GM06990 (cell line): ENCODE measurements at regions not wholly inside any gene's neighbourhood (a gene's known extent, or its start where the extent isn't known, plus 50 kb on each side); places are given as distances from the start of the nearest gene placed in this dataset.

Experiments
- DNase-seq: peaks from one replicate; pipeline ENCODE4 v3.0.0-alpha.2; 2011; ENCODE audit not compliant: insufficient read length; ENCODE audit errors: extremely low read depth
- H3K27me3 ChIP-seq: replicated peaks from 2 replicates; pipeline ENCODE4 v1.6.0; 2011; ENCODE audit warnings: low read length; ENCODE audit not compliant: control insufficient read depth, insufficient read depth
- H3K36me3 ChIP-seq: 2 replicates; pipeline ENCODE4 v1.5.1; 2011; ENCODE audit warnings: low read length; ENCODE audit not compliant: control insufficient read depth, insufficient read depth
- H3K4me3 ChIP-seq: replicated peaks from 2 replicates; pipeline ENCODE4 v1.5.1; 2011; ENCODE audit warnings: low read depth, mild to moderate bottlenecking, control low read depth, low read length
- CTCF ChIP-seq: IDR thresholded peaks from 2 replicates; pipeline ENCODE4 v1.5.1; 2011; ENCODE audit warnings: low read length, control low read depth, mild to moderate bottlenecking, inconsistent platforms; ENCODE audit not compliant: insufficient read depth, poor library complexity, severe bottlenecking

- no peak for DNase-seq
- no peaks in the 10 kb centered on the region for H3K36me3 ChIP-seq
- no peak overlapping the region for H3K4me3 ChIP-seq
- no peak for TF ChIP-seq CTCF
- H3K27me3 ChIP-seq, result no peaks in the 10 kb centered on the region
Measured at GRCh38 chr5:145506185-145506850, 328.8 kb downstream of the PRELID2 start.

- Histone ChIP-seq H3K36me3 (no peaks in the 10 kb centered on the region), H3K4me3 (no peak overlapping the region), H3K27me3 (no peaks in the 10 kb centered on the region)
- TF ChIP-seq CTCF, result no peak
- no peak for DNase-seq
Measured at GRCh38 chr5:145502906-145503305, 332.2 kb downstream of the PRELID2 start.

- no peak for TF ChIP-seq CTCF
- Histone ChIP-seq H3K36me3 (no peaks in the 10 kb centered on the region), H3K27me3 (no peaks in the 10 kb centered on the region), H3K4me3 (no peak overlapping the region)
- no peak for DNase-seq
Measured at GRCh38 chr5:145500710-145501109, 334.4 kb downstream of the PRELID2 start.

GRCh38 chr5:145499483-145499882 lies 335.7 kb downstream of the PRELID2 start:
- Histone ChIP-seq H3K4me3 (no peak overlapping the region), H3K36me3 (no peaks in the 10 kb centered on the region), H3K27me3 (no peaks in the 10 kb centered on the region)
- no peak for DNase-seq
- no peak for TF ChIP-seq CTCF

GRCh38 chr5:145497052-145497451 lies 338.1 kb downstream of the PRELID2 start:
- TF ChIP-seq CTCF, result no peak
- DNase-seq, result no peak
- H3K27me3 ChIP-seq, result no peaks in the 10 kb centered on the region
- H3K36me3 ChIP-seq, result no peaks in the 10 kb centered on the region
- no peak overlapping the region for H3K4me3 ChIP-seq

- TF ChIP-seq CTCF, result no peak
- H3K36me3 ChIP-seq, result no peaks in the 10 kb centered on the region
- DNase-seq, result no peak
- H3K4me3 ChIP-seq, result no peak overlapping the region
- H3K27me3 ChIP-seq, result no peaks in the 10 kb centered on the region
Measured at GRCh38 chr5:145495741-145496140, 339.4 kb downstream of the PRELID2 start.
